A549 (cell line): ENCODE measurements at regions not wholly inside any gene's neighbourhood (a gene's known extent, or its start where the extent isn't known, plus 50 kb on each side); places are given as distances from the start of the nearest gene placed in this dataset.

Experiments
- ATAC-seq, 2 experiments: fragments of 200-7000 bp in 1 of 2; fragments of >200 bp in 1 of 2; cut with Nextera tagmentation in 1 of 2; cut with Tn5 transposase in 1 of 2; 3 replicates each; pipeline versions ENCODE4 v1.8.0 to v1.9.1; 2018 to 2020; ENCODE audit warnings: mild to moderate bottlenecking in 1 of 2, moderate library complexity in 1 of 2
- CTCF ChIA-PET: fragments of 300-600 bp; sonication (Branson Sonifier 250); formaldehyde crosslinking; extraction: SDS; loops from one replicate; lab custom pipeline; 2021; ENCODE audit warnings: antibody characterized with exemption, inconsistent platforms; lab: Yijun Ruan, JAX
- POLR2A ChIA-PET: fragments of 350-600 bp; formaldehyde crosslinking; extraction: SDS; loops from one replicate; lab custom pipeline; 2021; ENCODE audit warnings: antibody characterized with exemption, inconsistent platforms; lab: Yijun Ruan, JAX
- DNase-seq, 2 experiments: peaks; one replicate each; pipeline versions ENCODE4 v3.0.0 to v3.0.0-alpha.2; 2011 to 2016; ENCODE audit warnings: low read depth in 1 of 2, low spot score in 1 of 2
- FAIRE-seq: peaks from 2 replicates; lab custom pipeline; 2011; peaks lifted over from hg19 to GRCh38; lab: Jason Lieb, UNC
- H3K27ac ChIP-seq, 2 experiments: fragments of >200 bp; sonication (Bioruptor Twin); formaldehyde crosslinking; 3 replicates each; pipeline ENCODE4 v1.5.1; 2016 to 2017
- H3K4me1 ChIP-seq: fragments of >200 bp; sonication (Bioruptor Twin); formaldehyde crosslinking; 3 replicates; pipeline ENCODE4 v1.6.1; 2016
- H3K4me2 ChIP-seq: fragments of >200 bp; sonication (Bioruptor Twin); formaldehyde crosslinking; 3 replicates; pipeline ENCODE4 v1.6.1; 2016
- H3K4me3 ChIP-seq: fragments of >200 bp; sonication (Bioruptor Twin); formaldehyde crosslinking; 3 replicates; pipeline ENCODE4 v1.5.1; 2016
- H3K9me3 ChIP-seq: fragments of >200 bp; sonication (Bioruptor Twin); formaldehyde crosslinking; 3 replicates; pipeline ENCODE4 v1.6.1; 2016
- CEBPB ChIP-seq, 2 experiments: fragments of >200 bp in 1 of 2; sonication (Bioruptor Twin) in 1 of 2; formaldehyde crosslinking in 1 of 2; IDR thresholded peaks; 2 replicates each; pipeline ENCODE4 v1.6.1; 2012 to 2016
- CHD2 ChIP-seq: fragments of 150-350 bp; IDR thresholded peaks from 2 replicates; pipeline ENCODE4 v1.6.1; 2014; ENCODE audit warnings: low read length; ENCODE audit not compliant: partially characterized antibody
- EHMT2 ChIP-seq: fragments of 200-600 bp; sonication (generic); IDR thresholded peaks from 2 replicates; pipeline ENCODE4 v1.6.1; 2016; ENCODE audit warnings: antibody characterized with exemption, low read depth, mild to moderate bottlenecking, moderate library complexity
- FOSL2 ChIP-seq, 2 experiments: fragments of 450-650 bp in 1 of 2; fragments of >200 bp in 1 of 2; sonication (Bioruptor Twin) in 1 of 2; formaldehyde crosslinking; IDR thresholded peaks; 2 replicates each; pipeline versions ENCODE4 v1.5.0 to v1.6.1; 2016 to 2020; ENCODE audit warnings: mild to moderate bottlenecking in 1 of 2, moderate library complexity in 1 of 2
- FOXS1 ChIP-seq: fragments of 250-450 bp; sonication (Bioruptor Pico); IDR thresholded peaks from 2 replicates; pipeline ENCODE4 v1.5.0; 2020; ENCODE audit warnings: mild to moderate bottlenecking, moderate library complexity
- GATA3 ChIP-seq: IDR thresholded peaks from 2 replicates; pipeline ENCODE4 v1.6.1; 2012; ENCODE audit warnings: borderline replicate concordance
- HDAC2 ChIP-seq: fragments of 200-600 bp; sonication (generic); IDR thresholded peaks from 2 replicates; pipeline ENCODE4 v1.6.1; 2016
- HOXB5 ChIP-seq: fragments of 250-450 bp; sonication (Bioruptor Pico); IDR thresholded peaks from 2 replicates; pipeline ENCODE4 v1.5.0; 2020; ENCODE audit warnings: mild to moderate bottlenecking, moderate library complexity
- JUNB ChIP-seq: fragments of >200 bp; sonication (Bioruptor Twin); formaldehyde crosslinking; IDR thresholded peaks from 2 replicates; pipeline ENCODE4 v1.6.1; 2016
- KDM5A ChIP-seq: fragments of 200-600 bp; sonication (generic); IDR thresholded peaks from 2 replicates; pipeline ENCODE4 v1.6.1; 2016; ENCODE audit warnings: antibody characterized with exemption, mild to moderate bottlenecking
- MAFK ChIP-seq: fragments of 450-650 bp; IDR thresholded peaks from 2 replicates; pipeline ENCODE4 v1.6.1; 2014; ENCODE audit not compliant: partially characterized antibody
- MAZ ChIP-seq: fragments of 150-350 bp; IDR thresholded peaks from 2 replicates; pipeline ENCODE4 v1.6.1; 2014; ENCODE audit warnings: antibody characterized with exemption, low read depth, low read length, borderline replicate concordance
- NFE2L2 ChIP-seq: fragments of 150-350 bp; conservative IDR thresholded peaks from 2 replicates; pipeline ENCODE4 v1.6.1; 2014; ENCODE audit warnings: low read length
- NR3C1 ChIP-seq: fragments of >200 bp; sonication (Bioruptor Twin); formaldehyde crosslinking; IDR thresholded peaks from 3 replicates; pipeline ENCODE4 v1.6.1; 2017
- PHF8 ChIP-seq: fragments of 200-600 bp; sonication (generic); IDR thresholded peaks from 2 replicates; pipeline ENCODE4 v1.6.1; 2016; ENCODE audit warnings: low read depth, mild to moderate bottlenecking, antibody characterized with exemption, moderate library complexity, borderline replicate concordance
- RARB ChIP-seq: fragments of 250-450 bp; sonication (Bioruptor Pico); IDR thresholded peaks from 2 replicates; pipeline ENCODE4 v1.8.0; 2021; ENCODE audit warnings: mild to moderate bottlenecking, moderate library complexity
- RCOR1 ChIP-seq: fragments of 150-350 bp; IDR thresholded peaks from 2 replicates; pipeline ENCODE4 v1.6.1; 2014; ENCODE audit warnings: antibody characterized with exemption, low read length, low read depth
- SREBF2 ChIP-seq: fragments of 450-650 bp; IDR thresholded peaks from 2 replicates; pipeline ENCODE4 v1.6.1; 2014; ENCODE audit warnings: mild to moderate bottlenecking, moderate library complexity
- TFCP2L1 ChIP-seq: fragments of 250-450 bp; sonication (Bioruptor Pico); IDR thresholded peaks from 2 replicates; pipeline ENCODE4 v1.5.0; 2021; ENCODE audit warnings: mild to moderate bottlenecking
- TP53 ChIP-seq: fragments of 250-450 bp; sonication (Bioruptor Pico); IDR thresholded peaks from 2 replicates; pipeline ENCODE4 v1.5.0; 2021; ENCODE audit warnings: mild to moderate bottlenecking, moderate library complexity
- ZC3H11A ChIP-seq: fragments of 450-650 bp; IDR thresholded peaks from 2 replicates; pipeline ENCODE4 v1.6.1; 2014; ENCODE audit warnings: antibody characterized with exemption, mild to moderate bottlenecking
- ZNF302 ChIP-seq: fragments of 250-450 bp; sonication (Bioruptor Pico); IDR thresholded peaks from 2 replicates; pipeline ENCODE4 v1.9.0; 2021; ENCODE audit warnings: inconsistent platforms, mild to moderate bottlenecking, moderate library complexity
- ZSCAN20 ChIP-seq: fragments of 250-450 bp; sonication (Bioruptor Pico); IDR thresholded peaks from 2 replicates; pipeline ENCODE4 v1.8.0; 2022; ENCODE audit warnings: mild to moderate bottlenecking, moderate library complexity
- WGBS: methylation state at CpG from one replicate; pipeline ENCODE4 v1.1.6; 2017; ENCODE audit errors: missing lambda C conversion rate; 5-methylcytosine and 5-hydroxymethylcytosine counted together
- TF ChIP-seq, protein P1 (sequence below): IDR thresholded peaks from 2 replicates; pipeline ENCODE4 v1.6.1; 2012
- TF ChIP-seq, protein P2 (sequence below): fragments of 250-450 bp; sonication (Bioruptor Pico); IDR thresholded peaks from 2 replicates; pipeline ENCODE4 v1.5.0; 2020; ENCODE audit warnings: low read depth, mild to moderate bottlenecking, moderate library complexity
- TF ChIP-seq, protein P3 (sequence below): IDR thresholded peaks from 2 replicates; pipeline ENCODE4 v1.6.1; 2012; ENCODE audit warnings: low read depth, borderline replicate concordance
- TF ChIP-seq, protein P4 (sequence below): fragments of >200 bp; sonication (Bioruptor Twin); formaldehyde crosslinking; IDR thresholded peaks from 2 replicates; pipeline ENCODE4 v1.6.1; 2016
- TF ChIP-seq, protein P5 (sequence below): fragments of 250-450 bp; sonication (Bioruptor Pico); IDR thresholded peaks from 2 replicates; pipeline ENCODE4 v1.5.0; 2021; ENCODE audit warnings: mild to moderate bottlenecking, moderate library complexity, borderline replicate concordance
- TF ChIP-seq, protein P6 (sequence below): fragments of 450-650 bp; IDR thresholded peaks from 2 replicates; pipeline ENCODE4 v1.6.1; 2014; ENCODE audit warnings: antibody characterized with exemption

DNA sequence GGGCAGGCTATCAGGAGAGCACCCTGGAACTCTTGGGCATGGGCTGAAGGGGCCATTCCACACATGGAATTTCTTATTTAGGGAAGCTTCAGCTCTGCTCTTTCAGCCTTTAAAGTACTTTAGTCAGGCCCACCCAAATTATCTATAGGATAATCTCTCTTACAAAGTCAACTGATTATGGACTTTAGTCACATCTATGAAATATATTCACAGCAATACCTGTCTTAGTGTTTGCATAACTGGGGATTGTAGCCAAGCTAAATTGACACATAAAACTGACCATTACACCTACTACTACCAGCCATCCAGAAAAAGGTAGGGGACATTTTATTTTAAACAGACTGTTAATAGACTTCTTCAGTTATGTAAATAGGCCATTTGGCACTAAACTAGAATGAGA lies 114.9 kb upstream of the VANGL1 start:
- H3K9me3 ChIP-seq: no peaks in the 10 kb centered on the region
- TF ChIP-seq RCOR1 (no peak), SREBF2 (no peak), CHD2 (no peak), NFE2L2 (no peak), ZNF302 (CRISPR knock-in tag) (no peak), ZC3H11A (no peak)
- TF ChIP-seq, protein P1, sequence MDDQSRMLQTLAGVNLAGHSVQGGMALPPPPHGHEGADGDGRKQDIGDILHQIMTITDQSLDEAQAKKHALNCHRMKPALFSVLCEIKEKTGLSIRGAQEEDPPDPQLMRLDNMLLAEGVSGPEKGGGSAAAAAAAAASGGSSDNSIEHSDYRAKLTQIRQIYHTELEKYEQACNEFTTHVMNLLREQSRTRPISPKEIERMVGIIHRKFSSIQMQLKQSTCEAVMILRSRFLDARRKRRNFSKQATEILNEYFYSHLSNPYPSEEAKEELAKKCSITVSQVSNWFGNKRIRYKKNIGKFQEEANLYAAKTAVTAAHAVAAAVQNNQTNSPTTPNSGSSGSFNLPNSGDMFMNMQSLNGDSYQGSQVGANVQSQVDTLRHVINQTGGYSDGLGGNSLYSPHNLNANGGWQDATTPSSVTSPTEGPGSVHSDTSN: no peak
- POLR2A ChIA-PET: no interaction called here
- H3K4me2 ChIP-seq: no peak overlapping the region
- H3K27ac ChIP-seq: no peak overlapping the region
- FAIRE-seq: no peak
- H3K4me1 ChIP-seq: peaks cover 5% of the 10 kb centered on the region; the same call in 1 of the 3 replicates
- H3K4me3 ChIP-seq: no peak overlapping the region
- CTCF ChIA-PET: interaction anchor here (1.0 to 1.1 kb wide), 2 partner anchors 19 to 388 kb away, joined by 4 read pairs; no protein-coding TSS in a partner anchor
- DNase-seq: no peak
- no peak for ATAC-seq

DNA sequence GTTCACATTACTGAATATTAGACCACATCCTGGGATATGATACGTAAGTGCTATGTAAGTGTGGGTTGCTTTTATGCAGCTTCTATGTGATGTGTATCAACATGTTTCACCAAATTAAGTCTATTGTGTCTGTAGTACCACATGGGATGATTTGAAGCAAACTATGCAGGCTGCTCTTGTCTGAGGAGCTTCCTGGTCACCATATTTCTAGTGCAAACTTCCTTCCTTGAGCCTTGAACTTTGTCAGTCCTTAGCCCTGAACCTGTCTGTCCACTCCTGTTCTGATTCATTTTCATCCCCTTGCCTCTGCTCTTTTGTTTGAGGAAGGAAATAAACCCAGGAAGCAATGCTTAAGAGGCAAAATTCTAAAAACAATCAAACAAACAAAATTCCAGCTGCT lies 117.5 kb upstream of the VANGL1 start:
- POLR2A ChIA-PET: no interaction called here
- 89% methylated on average over 1 of the region's 1 CpG for WGBS
- no peak for ATAC-seq
- Histone ChIP-seq H3K27ac (no peak overlapping the region), H3K4me3 (no peak overlapping the region), H3K4me1 (no peaks in the 10 kb centered on the region), H3K4me2 (no peak overlapping the region), H3K9me3 (no peaks in the 10 kb centered on the region)
- TF ChIP-seq GATA3: no peak
- TF ChIP-seq HOXB5: no peak
- no peak for TF ChIP-seq MAFK
- TF ChIP-seq, protein P2, sequence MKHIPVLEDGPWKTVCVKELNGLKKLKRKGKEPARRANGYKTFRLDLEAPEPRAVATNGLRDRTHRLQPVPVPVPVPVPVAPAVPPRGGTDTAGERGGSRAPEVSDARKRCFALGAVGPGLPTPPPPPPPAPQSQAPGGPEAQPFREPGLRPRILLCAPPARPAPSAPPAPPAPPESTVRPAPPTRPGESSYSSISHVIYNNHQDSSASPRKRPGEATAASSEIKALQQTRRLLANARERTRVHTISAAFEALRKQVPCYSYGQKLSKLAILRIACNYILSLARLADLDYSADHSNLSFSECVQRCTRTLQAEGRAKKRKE (CRISPR knock-in tag): no peak
- TF ChIP-seq HDAC2: no peak
- no peak for TF ChIP-seq KDM5A
- no peak for FAIRE-seq
- DNase-seq: no peak
- CTCF ChIA-PET: interaction anchor here (2.0 kb wide), 1 partner anchor 55 kb away, joined by 4 read pairs; no protein-coding TSS in a partner anchor

DNA sequence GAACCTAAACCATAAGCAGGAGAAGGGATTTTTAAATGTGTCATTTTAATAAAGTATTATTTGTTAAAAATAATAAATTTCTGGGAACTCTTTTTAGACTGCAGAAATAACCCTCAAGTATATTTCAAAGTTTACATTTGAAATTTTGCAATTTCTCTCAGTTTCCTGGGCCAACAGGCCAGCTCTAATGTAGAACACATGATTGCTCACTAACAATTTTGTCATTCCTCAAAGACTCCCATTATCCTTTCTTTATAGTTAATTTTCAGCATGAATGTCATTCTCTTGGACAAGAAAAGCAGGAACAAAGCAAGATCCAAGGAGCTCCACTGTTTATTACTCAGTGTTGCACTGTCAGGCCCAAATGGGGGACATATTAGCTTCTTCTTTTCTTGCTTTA lies 119.4 kb upstream of the VANGL1 start:
- FAIRE-seq: no peak
- no peaks in the 10 kb centered on the region for H3K4me1 ChIP-seq
- TF ChIP-seq FOXS1 (CRISPR knock-in tag) (no peak), EHMT2 (no peak), CEBPB (IDR thresholded peaks at IDR 0.05) (no peak), MAZ (no peak), GATA3 (no peak), TP53 (no peak), TFCP2L1 (no peak), ZSCAN20 (CRISPR knock-in tag) (no peak), PHF8 (no peak), NR3C1 (no peak), JUNB (no peak), RARB (no peak), FOSL2 (IDR thresholded peaks at IDR 0.05) (no peak), FOSL2 (CRISPR knock-in tag; IDR thresholded peaks at IDR 0.05) (no peak)
- TF ChIP-seq, protein P3, sequence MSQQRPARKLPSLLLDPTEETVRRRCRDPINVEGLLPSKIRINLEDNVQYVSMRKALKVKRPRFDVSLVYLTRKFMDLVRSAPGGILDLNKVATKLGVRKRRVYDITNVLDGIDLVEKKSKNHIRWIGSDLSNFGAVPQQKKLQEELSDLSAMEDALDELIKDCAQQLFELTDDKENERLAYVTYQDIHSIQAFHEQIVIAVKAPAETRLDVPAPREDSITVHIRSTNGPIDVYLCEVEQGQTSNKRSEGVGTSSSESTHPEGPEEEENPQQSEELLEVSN: no peak
- TF ChIP-seq, protein P4, sequence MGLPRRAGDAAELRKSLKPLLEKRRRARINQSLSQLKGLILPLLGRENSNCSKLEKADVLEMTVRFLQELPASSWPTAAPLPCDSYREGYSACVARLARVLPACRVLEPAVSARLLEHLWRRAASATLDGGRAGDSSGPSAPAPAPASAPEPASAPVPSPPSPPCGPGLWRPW: no peak
- TF ChIP-seq, protein P5, sequence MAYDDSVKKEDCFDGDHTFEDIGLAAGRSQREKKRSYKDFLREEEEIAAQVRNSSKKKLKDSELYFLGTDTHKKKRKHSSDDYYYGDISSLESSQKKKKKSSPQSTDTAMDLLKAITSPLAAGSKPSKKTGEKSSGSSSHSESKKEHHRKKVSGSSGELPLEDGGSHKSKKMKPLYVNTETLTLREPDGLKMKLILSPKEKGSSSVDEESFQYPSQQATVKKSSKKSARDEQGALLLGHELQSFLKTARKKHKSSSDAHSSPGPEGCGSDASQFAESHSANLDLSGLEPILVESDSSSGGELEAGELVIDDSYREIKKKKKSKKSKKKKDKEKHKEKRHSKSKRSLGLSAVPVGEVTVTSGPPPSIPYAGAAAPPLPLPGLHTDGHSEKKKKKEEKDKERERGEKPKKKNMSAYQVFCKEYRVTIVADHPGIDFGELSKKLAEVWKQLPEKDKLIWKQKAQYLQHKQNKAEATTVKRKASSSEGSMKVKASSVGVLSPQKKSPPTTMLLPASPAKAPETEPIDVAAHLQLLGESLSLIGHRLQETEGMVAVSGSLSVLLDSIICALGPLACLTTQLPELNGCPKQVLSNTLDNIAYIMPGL (CRISPR knock-in tag): no peak
- TF ChIP-seq, protein P6, sequence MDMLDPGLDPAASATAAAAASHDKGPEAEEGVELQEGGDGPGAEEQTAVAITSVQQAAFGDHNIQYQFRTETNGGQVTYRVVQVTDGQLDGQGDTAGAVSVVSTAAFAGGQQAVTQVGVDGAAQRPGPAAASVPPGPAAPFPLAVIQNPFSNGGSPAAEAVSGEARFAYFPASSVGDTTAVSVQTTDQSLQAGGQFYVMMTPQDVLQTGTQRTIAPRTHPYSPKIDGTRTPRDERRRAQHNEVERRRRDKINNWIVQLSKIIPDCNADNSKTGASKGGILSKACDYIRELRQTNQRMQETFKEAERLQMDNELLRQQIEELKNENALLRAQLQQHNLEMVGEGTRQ: no peak
- TF ChIP-seq, all 56 proteins: peak for 0
- DNase-seq: no peak
- ATAC-seq: no peak
- Histone ChIP-seq H3K4me3 (no peak overlapping the region), H3K9me3 (no peaks in the 10 kb centered on the region), H3K4me2 (no peak overlapping the region), H3K27ac (no peak overlapping the region)
- CTCF ChIA-PET: interaction anchor here (0.7 to 0.9 kb wide), 3 partner anchors 8 to 637 kb away, joined by 3 read pairs; no protein-coding TSS in a partner anchor
- POLR2A ChIA-PET: no interaction called here
